GM10266 (cell line): ENCODE measurements at regions not wholly inside any gene's neighbourhood (a gene's known extent, or its start where the extent isn't known, plus 50 kb on each side); places are given as distances from the start of the nearest gene placed in this dataset.

ENCODE experiments used
- DNase-seq: peaks from one replicate; pipeline ENCODE4 v3.0.0; 2012; ENCODE audit errors: extremely low spot score
- TF ChIP-seq, protein P1 (sequence below): IDR thresholded peaks from 2 replicates; pipeline ENCODE4 v1.5.1; 2012; ENCODE audit warnings: mild to moderate bottlenecking, low read depth; ENCODE audit not compliant: control insufficient read depth, insufficient read depth; ENCODE audit errors: missing control alignments

DNA sequence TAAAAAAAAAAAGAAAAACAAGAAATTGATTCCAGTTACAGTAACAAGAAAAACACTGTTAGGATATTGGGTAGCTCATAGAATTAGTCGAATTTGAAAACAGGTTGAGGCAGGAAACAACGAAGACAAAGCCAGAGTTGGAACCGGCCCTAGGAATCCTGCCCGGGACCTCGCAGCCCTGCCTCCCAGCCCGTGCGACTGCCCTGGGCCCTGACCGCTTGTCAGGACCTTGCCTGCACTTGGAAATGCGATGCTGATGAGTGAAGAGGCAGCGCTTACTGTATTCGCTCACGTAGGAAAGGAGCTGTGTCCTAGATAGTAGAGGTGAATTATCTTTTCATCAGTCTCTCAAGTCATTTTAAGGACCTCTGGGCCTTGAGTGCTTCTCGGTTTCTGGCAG, 611.7 kb upstream of the FAT1 start:
- no peak for DNase-seq
- TF ChIP-seq, protein P1, sequence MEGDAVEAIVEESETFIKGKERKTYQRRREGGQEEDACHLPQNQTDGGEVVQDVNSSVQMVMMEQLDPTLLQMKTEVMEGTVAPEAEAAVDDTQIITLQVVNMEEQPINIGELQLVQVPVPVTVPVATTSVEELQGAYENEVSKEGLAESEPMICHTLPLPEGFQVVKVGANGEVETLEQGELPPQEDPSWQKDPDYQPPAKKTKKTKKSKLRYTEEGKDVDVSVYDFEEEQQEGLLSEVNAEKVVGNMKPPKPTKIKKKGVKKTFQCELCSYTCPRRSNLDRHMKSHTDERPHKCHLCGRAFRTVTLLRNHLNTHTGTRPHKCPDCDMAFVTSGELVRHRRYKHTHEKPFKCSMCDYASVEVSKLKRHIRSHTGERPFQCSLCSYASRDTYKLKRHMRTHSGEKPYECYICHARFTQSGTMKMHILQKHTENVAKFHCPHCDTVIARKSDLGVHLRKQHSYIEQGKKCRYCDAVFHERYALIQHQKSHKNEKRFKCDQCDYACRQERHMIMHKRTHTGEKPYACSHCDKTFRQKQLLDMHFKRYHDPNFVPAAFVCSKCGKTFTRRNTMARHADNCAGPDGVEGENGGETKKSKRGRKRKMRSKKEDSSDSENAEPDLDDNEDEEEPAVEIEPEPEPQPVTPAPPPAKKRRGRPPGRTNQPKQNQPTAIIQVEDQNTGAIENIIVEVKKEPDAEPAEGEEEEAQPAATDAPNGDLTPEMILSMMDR = no peak

DNA sequence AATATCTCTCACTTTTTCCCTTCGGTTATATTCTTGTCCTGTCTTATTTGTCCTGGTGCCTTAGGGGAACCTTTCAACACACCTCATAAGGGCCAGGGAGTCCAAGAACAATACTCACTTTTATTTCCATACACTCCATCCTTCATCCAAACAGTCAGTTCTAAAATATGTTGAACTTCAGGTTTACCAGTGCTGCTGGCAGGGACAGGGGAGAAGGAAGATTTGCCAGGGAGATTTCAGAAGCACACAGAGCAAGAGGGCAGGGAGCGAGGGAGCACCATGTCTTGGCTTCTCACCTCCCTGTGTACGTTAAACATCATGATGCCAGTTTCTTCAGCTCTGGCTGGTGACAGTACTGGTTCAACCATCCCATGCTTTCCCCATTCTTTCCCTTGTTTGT, 631.1 kb upstream of the FAT1 start:
- DNase-seq = no peak

DNA sequence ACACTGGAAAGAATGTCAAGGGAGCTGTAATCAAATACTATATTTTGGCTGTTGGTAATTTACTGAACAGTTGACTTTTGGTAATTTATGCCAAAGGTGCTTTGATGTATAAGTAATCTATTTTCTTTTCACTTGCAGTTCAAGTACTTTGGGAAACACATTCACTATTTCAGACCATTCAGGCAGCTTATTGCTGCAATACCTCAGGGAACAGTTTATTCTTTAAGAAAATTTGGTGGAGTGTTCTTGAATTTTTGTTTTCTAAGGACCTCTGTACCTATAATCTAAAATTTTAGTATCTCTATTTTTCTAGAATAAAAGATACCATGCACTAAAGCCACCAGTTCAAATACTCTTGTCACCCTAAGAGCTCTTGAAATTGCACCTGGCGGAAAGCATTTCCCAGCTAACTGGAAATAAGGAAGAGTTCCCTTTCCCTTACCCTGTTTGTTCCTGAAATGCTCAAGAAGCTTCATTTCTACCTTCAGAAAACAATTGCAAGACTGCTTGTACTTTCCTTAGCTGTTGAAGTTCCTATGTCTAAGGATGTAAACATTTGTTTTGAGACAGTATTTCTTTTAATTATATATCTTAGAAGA, 633.5 kb upstream of the FAT1 start:
- DNase-seq = no peak
- TF ChIP-seq, protein P1 = no peak

More for the DNA sequence above, 631.1 kb upstream of the FAT1 start:
- TF ChIP-seq, protein P1 = no peak

DNA sequence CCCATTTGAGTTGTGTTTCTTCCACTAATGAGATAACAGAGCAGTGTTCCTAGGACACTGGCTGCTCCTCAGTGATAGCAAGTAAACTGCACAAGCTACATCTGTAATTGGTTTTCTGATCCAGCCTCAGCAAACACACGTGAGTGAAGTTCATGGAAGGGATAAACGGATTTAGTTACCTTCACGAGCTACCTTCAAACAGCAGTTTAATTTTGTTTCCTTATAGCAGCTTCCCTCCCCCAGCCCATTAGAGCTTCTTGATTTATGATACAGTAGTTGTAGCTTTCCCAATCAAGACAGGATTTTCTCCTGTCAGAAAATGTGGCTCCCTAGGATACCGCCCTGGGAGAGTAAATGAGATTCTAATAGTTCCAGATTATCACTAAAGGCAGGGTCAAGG, 634.2 kb upstream of the FAT1 start:
- no peak for DNase-seq
- TF ChIP-seq, protein P1 = no peak

DNA sequence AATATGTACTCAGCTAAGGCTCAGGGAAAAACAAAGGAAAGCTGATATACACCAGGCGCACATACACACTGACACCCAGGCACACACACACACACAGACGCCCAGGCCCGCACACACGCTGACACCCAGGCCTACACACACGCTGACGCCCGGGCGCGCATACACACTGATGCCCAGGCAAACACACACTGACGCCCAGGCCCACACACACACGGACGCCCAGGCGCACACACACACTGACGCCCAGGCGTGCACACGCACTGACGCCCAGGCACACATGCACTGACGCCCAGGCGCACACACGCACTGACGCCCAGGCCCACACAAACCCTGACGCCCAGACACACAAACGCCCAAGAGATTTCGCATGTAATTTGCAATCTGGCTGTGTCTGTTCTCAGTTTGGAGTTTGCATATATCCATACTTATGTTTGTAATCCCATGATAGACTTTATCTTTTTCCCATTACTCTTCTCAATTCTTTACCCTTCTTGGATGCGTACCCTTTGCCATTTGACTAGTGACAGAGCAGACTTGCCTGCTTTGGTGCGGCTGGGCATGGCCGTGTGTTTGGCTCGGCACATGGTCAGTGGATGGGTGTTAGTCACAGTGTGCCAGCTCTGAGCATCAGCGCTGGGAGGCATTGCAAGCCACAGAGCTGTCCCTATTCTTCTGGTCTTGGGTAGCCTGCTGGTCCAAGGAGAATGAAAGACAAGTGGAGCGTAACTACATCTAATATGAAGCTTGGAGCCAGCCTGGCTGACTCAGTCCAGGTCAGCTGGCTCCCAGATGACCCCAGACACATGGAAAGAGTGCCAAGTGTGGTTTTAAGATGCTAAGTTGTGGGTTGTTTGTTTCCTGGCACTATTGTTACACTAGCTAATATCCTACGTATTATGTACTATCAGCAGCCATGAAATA, 632.4 kb upstream of the ZFP42 start:
- no peak for DNase-seq
- TF ChIP-seq, protein P1 = no peak

DNA sequence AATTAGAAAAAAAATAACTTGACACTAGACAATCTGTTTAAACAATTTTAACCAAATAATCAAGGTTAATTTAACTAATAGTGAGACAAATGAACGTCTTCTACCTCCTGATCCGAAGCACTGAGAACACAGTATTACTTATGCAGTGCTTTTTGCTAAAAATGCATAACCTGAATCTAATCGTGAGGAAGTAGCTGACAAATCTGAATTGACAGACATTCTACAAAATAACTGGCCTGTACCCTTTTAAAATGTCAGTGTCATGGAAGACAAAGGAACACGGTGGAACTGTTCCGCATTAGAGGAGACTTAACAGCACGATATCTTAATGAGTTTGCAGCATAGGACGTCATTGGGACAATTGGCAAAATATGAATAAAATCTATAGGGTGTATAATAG, 631.2 kb upstream of the ZFP42 start:
- no peak for DNase-seq
- TF ChIP-seq, protein P1 = no peak

DNA sequence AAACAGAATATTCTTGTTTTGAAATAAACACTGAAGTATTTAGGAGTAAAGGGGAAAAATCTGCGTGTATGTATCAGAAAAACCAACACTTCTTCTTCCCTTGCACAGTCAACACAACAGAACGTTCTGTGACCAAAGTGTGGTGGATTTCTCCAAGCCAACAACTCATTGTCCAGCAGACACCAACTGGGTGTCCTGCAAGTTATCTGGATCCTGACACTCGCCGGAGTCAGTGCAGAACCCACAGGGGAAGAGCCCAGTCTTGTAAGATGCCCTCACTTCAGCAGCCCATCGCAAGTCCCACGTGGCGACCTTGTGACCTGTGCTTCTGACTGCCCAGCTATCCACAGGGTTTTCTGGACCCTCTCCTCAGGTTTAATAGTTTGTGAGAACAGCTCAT, 630.7 kb upstream of the ZFP42 start:
- TF ChIP-seq, protein P1 = no peak
- no peak for DNase-seq
